ENCODE measurements at regions not wholly inside any gene's neighbourhood (a gene's known extent, or its start where the extent isn't known, plus 50 kb on each side); places are given as distances from the start of the nearest gene placed in this dataset.

- TF ChIP-seq CTCF (IDR thresholded peaks at IDR 0.05; ENCODE audit: low read depth, low read length) = no peak
These were observed 142.9 kb upstream of the IL12A start for GRCh38 chr3:159845737-159846136.

GRCh38 chr3:159846255-159846654 is 142.4 kb upstream of the IL12A start:
- TF ChIP-seq CTCF (IDR thresholded peaks at IDR 0.05; ENCODE audit: low read depth, low read length) = no peak

More at GRCh38 chr3:159845737-159846136, 142.9 kb upstream of the IL12A start:
- H3K4me3 ChIP-seq (ENCODE audit: low read depth, low read length) = no peak overlapping the region

GRCh38 chr3:159848348-159849118 is 140.1 kb upstream of the IL12A start:
- no peak for TF ChIP-seq CTCF (IDR thresholded peaks at IDR 0.05; ENCODE audit: low read depth, low read length)
- H3K4me3 ChIP-seq (ENCODE audit: low read depth, low read length) = no peak overlapping the region

More at GRCh38 chr3:159846255-159846654, 142.4 kb upstream of the IL12A start:
- no peak overlapping the region for H3K4me3 ChIP-seq (ENCODE audit: low read depth, low read length)

- no peak overlapping the region for H3K4me3 ChIP-seq (ENCODE audit: low read depth, low read length)
- TF ChIP-seq CTCF (IDR thresholded peaks at IDR 0.05; ENCODE audit: low read depth, low read length) = no peak
These were observed 138.2 kb upstream of the IL12A start for GRCh38 chr3:159850481-159850880.

GRCh38 chr3:159852266-159852665 is 136.4 kb upstream of the IL12A start:
- H3K4me3 ChIP-seq (ENCODE audit: low read depth, low read length) = peak overlapping the region; percentile 47; the same call in 1 of the 2 replicates
- no peak for TF ChIP-seq CTCF (IDR thresholded peaks at IDR 0.05; ENCODE audit: low read depth, low read length)

GRCh38 chr3:159852821-159853505 is 135.7 kb upstream of the IL12A start:
- peak overlapping the region; percentile 47 for H3K4me3 ChIP-seq (ENCODE audit: low read depth, low read length)
- TF ChIP-seq CTCF (IDR thresholded peaks at IDR 0.05; ENCODE audit: low read depth, low read length) = no peak

GRCh38 chr3:159853506-159853864 is 135.2 kb upstream of the IL12A start:
- peak overlapping the region; percentile 47 for H3K4me3 ChIP-seq (ENCODE audit: low read depth, low read length)
- TF ChIP-seq CTCF (IDR thresholded peaks at IDR 0.05; ENCODE audit: low read depth, low read length) = no peak

Data from WI38 (cell line).